Neural cell (in vitro differentiated cells): ENCODE measurements at regions not wholly inside any gene's neighbourhood (a gene's known extent, or its start where the extent isn't known, plus 50 kb on each side); places are given as distances from the start of the nearest gene placed in this dataset.

ENCODE experiments used
- H2AFZ ChIP-seq: fragments of 200-600, 300-800 bp; sonication (generic), shearing (Covaris generic); 2 replicates; pipeline ENCODE4 v1.6.0; 2014; ENCODE audit warnings: low read depth, mild to moderate bottlenecking, antibody characterized with exemption, low read length, moderate library complexity
- H3F3A ChIP-seq: fragments of 200-600 bp; shearing (Covaris generic); 2 replicates; pipeline ENCODE4 v1.6.1; 2016; ENCODE audit warnings: mild to moderate bottlenecking, moderate library complexity, mixed read lengths, antibody characterized with exemption, low read length; ENCODE audit not compliant: insufficient read depth, poor library complexity, severe bottlenecking
- H3K27ac ChIP-seq: fragments of 200-600, 300-800 bp; sonication (generic), shearing (Covaris generic); 2 replicates; pipeline ENCODE4 v1.5.1; 2014; ENCODE audit warnings: mild to moderate bottlenecking, low read length, moderate library complexity
- H3K27me3 ChIP-seq: fragments of 300-800, 200-600 bp; sonication (generic), shearing (Covaris generic); 2 replicates; pipeline ENCODE4 v1.6.0; 2014; ENCODE audit warnings: mild to moderate bottlenecking, low read depth, low read length, moderate library complexity; ENCODE audit not compliant: insufficient read depth
- H3K36me3 ChIP-seq: fragments of 300-800, 200-600 bp; sonication (generic), shearing (Covaris generic); 2 replicates; pipeline ENCODE4 v1.5.1; 2014; ENCODE audit warnings: mild to moderate bottlenecking, antibody characterized with exemption, low read length, moderate library complexity; ENCODE audit not compliant: insufficient read depth
- H3K4me2 ChIP-seq: fragments of 300-800, 200-600 bp; sonication (generic), shearing (Covaris generic); 2 replicates; pipeline ENCODE4 v1.6.0; 2014; ENCODE audit warnings: mild to moderate bottlenecking, low read length
- H3K4me3 ChIP-seq: fragments of 300-800, 200-600 bp; sonication (generic), shearing (Covaris generic); 2 replicates; pipeline ENCODE4 v1.5.1; 2014; ENCODE audit warnings: mild to moderate bottlenecking, low read length, moderate library complexity
- H3K79me2 ChIP-seq: fragments of 200-600 bp; shearing (Covaris generic); replicated peaks from 2 replicates; pipeline ENCODE4 v1.6.0; 2014; ENCODE audit warnings: mild to moderate bottlenecking, low read length, moderate library complexity; ENCODE audit not compliant: insufficient read depth
- H3K9ac ChIP-seq: fragments of 300-800, 200-600 bp; sonication (generic), shearing (Covaris generic); 2 replicates; pipeline ENCODE4 v1.6.1; 2016; ENCODE audit warnings: mild to moderate bottlenecking, low read length, mixed read lengths
- H3K9me2 ChIP-seq: fragments of 200-600 bp; shearing (Covaris generic); 2 replicates; pipeline ENCODE4 v1.6.1; 2016; ENCODE audit warnings: mild to moderate bottlenecking, low read length, mixed read lengths; ENCODE audit not compliant: insufficient read depth
- H3K9me3 ChIP-seq: fragments of 200-600, 300-800 bp; sonication (generic), shearing (Covaris generic); 2 replicates; pipeline ENCODE4 v1.6.1; 2016; ENCODE audit warnings: mild to moderate bottlenecking, mixed run types, low read length, moderate library complexity, mixed read lengths
- H4K20me1 ChIP-seq: fragments of 200-600 bp; shearing (Covaris generic); 2 replicates; pipeline ENCODE4 v1.6.1; 2016; ENCODE audit warnings: mild to moderate bottlenecking, mixed run types; ENCODE audit not compliant: insufficient read depth
- CTCF ChIP-seq: fragments of 450-650 bp; IDR thresholded peaks from 2 replicates; pipeline ENCODE4 v1.5.1; 2014; ENCODE audit warnings: antibody characterized with exemption, mild to moderate bottlenecking, moderate library complexity; ENCODE audit not compliant: poor library complexity, severe bottlenecking
- EP300 ChIP-seq: fragments of 450-650 bp; conservative IDR thresholded peaks from 2 replicates; pipeline ENCODE4 v1.6.1; 2014; ENCODE audit warnings: antibody characterized with exemption, mild to moderate bottlenecking, moderate library complexity; ENCODE audit not compliant: poor library complexity, severe bottlenecking
- EZH2 ChIP-seq: fragments of 200-600, 300-800 bp; shearing (Covaris generic), sonication (generic); IDR thresholded peaks from 2 replicates; pipeline ENCODE4 v1.6.1; 2014; ENCODE audit warnings: antibody characterized with exemption, low read length, borderline replicate concordance, mild to moderate bottlenecking; ENCODE audit not compliant: insufficient read depth, poor library complexity, severe bottlenecking
- MXI1 ChIP-seq: fragments of 450-650 bp; conservative IDR thresholded peaks from 2 replicates; pipeline ENCODE4 v1.6.1; 2014; ENCODE audit warnings: antibody characterized with exemption, mild to moderate bottlenecking; ENCODE audit not compliant: poor library complexity, severe bottlenecking
- POLR2AphosphoS5 ChIP-seq: IDR thresholded peaks from 2 replicates; pipeline ENCODE4 v1.6.1; 2012
- RAD21 ChIP-seq: fragments of 450-650 bp; conservative IDR thresholded peaks from 2 replicates; pipeline ENCODE4 v1.6.1; 2014; ENCODE audit warnings: antibody characterized with exemption, mild to moderate bottlenecking, moderate library complexity
- SMC3 ChIP-seq: fragments of 450-650 bp; conservative IDR thresholded peaks from 2 replicates; pipeline ENCODE4 v1.6.1; 2014; ENCODE audit warnings: antibody characterized with exemption, mild to moderate bottlenecking, moderate library complexity; ENCODE audit not compliant: poor library complexity
- TAF1 ChIP-seq: IDR thresholded peaks from 2 replicates; pipeline ENCODE4 v1.6.1; 2012; ENCODE audit warnings: low read depth
- TF ChIP-seq, protein P1 (sequence below): IDR thresholded peaks from 2 replicates; pipeline ENCODE4 v1.6.1; 2012; ENCODE audit warnings: borderline replicate concordance

GRCh38 chr7:68148440-68148839 lies 1151.8 kb downstream of the TYW1 start:
- Histone ChIP-seq H3K9me3 (peaks cover 7% of the 10 kb centered on the region), H3K36me3 (no peaks in the 10 kb centered on the region), H3K27me3 (no peaks in the 10 kb centered on the region), H3K79me2 (no peaks in the 10 kb centered on the region), H2AFZ (no peak overlapping the region), H3K9ac (no peak overlapping the region), H3K4me2 (no peak overlapping the region), H4K20me1 (no peaks in the 10 kb centered on the region), H3K4me3 (no peak overlapping the region), H3K9me2 (no peaks in the 10 kb centered on the region), H3K27ac (no peak overlapping the region), H3F3A (peaks cover 6% of the 10 kb centered on the region)
- TF ChIP-seq CTCF (no peak), EP300 (no peak), MXI1 (no peak), POLR2AphosphoS5 (no peak), EZH2 (no peak), SMC3 (no peak), TAF1 (no peak), RAD21 (no peak)
- TF ChIP-seq, protein P1, sequence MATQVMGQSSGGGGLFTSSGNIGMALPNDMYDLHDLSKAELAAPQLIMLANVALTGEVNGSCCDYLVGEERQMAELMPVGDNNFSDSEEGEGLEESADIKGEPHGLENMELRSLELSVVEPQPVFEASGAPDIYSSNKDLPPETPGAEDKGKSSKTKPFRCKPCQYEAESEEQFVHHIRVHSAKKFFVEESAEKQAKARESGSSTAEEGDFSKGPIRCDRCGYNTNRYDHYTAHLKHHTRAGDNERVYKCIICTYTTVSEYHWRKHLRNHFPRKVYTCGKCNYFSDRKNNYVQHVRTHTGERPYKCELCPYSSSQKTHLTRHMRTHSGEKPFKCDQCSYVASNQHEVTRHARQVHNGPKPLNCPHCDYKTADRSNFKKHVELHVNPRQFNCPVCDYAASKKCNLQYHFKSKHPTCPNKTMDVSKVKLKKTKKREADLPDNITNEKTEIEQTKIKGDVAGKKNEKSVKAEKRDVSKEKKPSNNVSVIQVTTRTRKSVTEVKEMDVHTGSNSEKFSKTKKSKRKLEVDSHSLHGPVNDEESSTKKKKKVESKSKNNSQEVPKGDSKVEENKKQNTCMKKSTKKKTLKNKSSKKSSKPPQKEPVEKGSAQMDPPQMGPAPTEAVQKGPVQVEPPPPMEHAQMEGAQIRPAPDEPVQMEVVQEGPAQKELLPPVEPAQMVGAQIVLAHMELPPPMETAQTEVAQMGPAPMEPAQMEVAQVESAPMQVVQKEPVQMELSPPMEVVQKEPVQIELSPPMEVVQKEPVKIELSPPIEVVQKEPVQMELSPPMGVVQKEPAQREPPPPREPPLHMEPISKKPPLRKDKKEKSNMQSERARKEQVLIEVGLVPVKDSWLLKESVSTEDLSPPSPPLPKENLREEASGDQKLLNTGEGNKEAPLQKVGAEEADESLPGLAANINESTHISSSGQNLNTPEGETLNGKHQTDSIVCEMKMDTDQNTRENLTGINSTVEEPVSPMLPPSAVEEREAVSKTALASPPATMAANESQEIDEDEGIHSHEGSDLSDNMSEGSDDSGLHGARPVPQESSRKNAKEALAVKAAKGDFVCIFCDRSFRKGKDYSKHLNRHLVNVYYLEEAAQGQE: no peak

GRCh38 chr7:68152205-68152604 lies 1155.6 kb downstream of the TYW1 start:
- no peaks in the 10 kb centered on the region for H3K79me2 ChIP-seq
- H3F3A ChIP-seq: peaks cover 5% of the 10 kb centered on the region
- no peaks in the 10 kb centered on the region for H4K20me1 ChIP-seq
- no peaks in the 10 kb centered on the region for H3K27me3 ChIP-seq
- no peak overlapping the region for H3K4me3 ChIP-seq
- H3K36me3 ChIP-seq: no peaks in the 10 kb centered on the region
- no peak overlapping the region for H2AFZ ChIP-seq
- H3K9me3 ChIP-seq: no peaks in the 10 kb centered on the region
- no peak overlapping the region for H3K27ac ChIP-seq
- no peaks in the 10 kb centered on the region for H3K9me2 ChIP-seq
- no peak overlapping the region for H3K9ac ChIP-seq
- TF ChIP-seq TAF1 (no peak), EZH2 (no peak), CTCF (no peak), RAD21 (no peak), EP300 (no peak), SMC3 (no peak), POLR2AphosphoS5 (no peak), MXI1 (no peak)
- TF ChIP-seq, protein P1: no peak
- no peak overlapping the region for H3K4me2 ChIP-seq
